ENCODE measurements at regions not wholly inside any gene's neighbourhood (a gene's known extent, or its start where the extent isn't known, plus 50 kb on each side); places are given as distances from the start of the nearest gene placed in this dataset.

DNA sequence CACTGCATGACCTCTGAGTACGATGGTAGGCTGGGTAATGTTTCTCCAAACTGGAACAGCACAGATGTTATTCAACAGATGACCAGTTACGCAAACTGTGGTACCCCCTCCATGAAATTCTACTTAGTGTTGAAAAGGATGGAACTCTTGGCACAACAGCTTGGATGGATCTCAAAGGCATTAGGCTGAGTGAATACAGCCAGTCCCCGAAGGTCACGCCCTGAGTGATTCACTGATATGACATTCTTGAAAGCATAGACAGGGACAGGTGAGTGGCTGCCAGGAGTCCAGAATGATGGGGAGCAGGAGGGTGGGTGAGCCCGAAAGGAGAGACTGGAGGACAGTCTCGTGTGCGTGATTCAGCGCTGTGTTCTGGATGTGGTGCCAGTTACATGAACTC, 187.5 kb upstream of the TMEM132C start:
- no peak overlapping the region for H3K9ac ChIP-seq (ENCODE audit: low read depth, low read length)
- H3K4me1 ChIP-seq (ENCODE audit: control insufficient read depth, insufficient read depth, low read length), result peaks cover 6% of the 10 kb centered on the region
- no peaks in the 10 kb centered on the region for H3K27me3 ChIP-seq (ENCODE audit: control insufficient read depth, insufficient read depth, low read length)
- H3K9me3 ChIP-seq (ENCODE audit: control insufficient read depth, insufficient read depth, low read length), result no peaks in the 10 kb centered on the region
- H3K36me3 ChIP-seq (ENCODE audit: control insufficient read depth, insufficient read depth, low read length), result no peaks in the 10 kb centered on the region
- H3K4me3 ChIP-seq (ENCODE audit: low read depth, low read length), result no peak overlapping the region

DNA sequence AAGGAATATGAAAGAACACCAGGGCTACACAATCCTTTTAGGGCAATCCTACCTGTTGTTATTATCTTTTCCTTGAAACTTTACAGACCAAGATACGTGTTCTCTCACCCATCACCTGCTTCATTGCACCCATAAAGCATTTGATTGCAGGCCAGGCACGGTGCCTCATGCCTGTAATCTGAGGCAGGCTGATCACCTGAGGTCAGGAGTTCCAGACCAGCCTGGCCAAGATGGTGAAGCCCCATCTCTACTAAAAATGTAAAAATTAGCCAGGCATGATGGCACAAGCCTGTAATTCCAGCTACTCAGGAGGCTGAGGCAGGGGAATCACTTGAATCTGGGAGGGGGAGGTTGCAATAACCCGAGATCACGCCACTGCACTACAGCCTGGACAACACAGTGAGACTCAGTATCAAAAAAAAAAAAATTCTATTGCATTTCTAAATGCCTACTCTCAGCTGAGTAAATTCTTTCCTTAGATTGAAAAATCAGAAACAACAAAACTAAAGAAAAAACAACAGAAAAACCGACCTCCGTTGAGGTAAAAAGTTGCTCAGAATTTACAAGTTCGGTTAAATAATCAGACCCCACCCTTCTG, 183.7 kb upstream of the TMEM132C start:
- no peaks in the 10 kb centered on the region for H3K9me3 ChIP-seq (ENCODE audit: control insufficient read depth, insufficient read depth, low read length)
- H3K4me3 ChIP-seq (ENCODE audit: low read depth, low read length), result no peak overlapping the region
- no peaks in the 10 kb centered on the region for H3K27me3 ChIP-seq (ENCODE audit: control insufficient read depth, insufficient read depth, low read length)
- peaks cover 6% of the 10 kb centered on the region for H3K4me1 ChIP-seq (ENCODE audit: control insufficient read depth, insufficient read depth, low read length)
- no peak overlapping the region for H3K9ac ChIP-seq (ENCODE audit: low read depth, low read length)
- H3K36me3 ChIP-seq (ENCODE audit: control insufficient read depth, insufficient read depth, low read length), result no peaks in the 10 kb centered on the region

- Histone ChIP-seq H3K9ac (ENCODE audit: low read depth, low read length) (no peak overlapping the region), H3K4me1 (ENCODE audit: control insufficient read depth, insufficient read depth, low read length) (peaks cover 2% of the 10 kb centered on the region), H3K36me3 (ENCODE audit: control insufficient read depth, insufficient read depth, low read length) (no peaks in the 10 kb centered on the region), H3K27me3 (ENCODE audit: control insufficient read depth, insufficient read depth, low read length) (no peaks in the 10 kb centered on the region), H3K9me3 (ENCODE audit: control insufficient read depth, insufficient read depth, low read length) (no peaks in the 10 kb centered on the region), H3K4me3 (ENCODE audit: low read depth, low read length) (no peak overlapping the region)
Observed at GRCh38 chr12:128088926-128089325, 178.0 kb upstream of the TMEM132C start.

GRCh38 chr12:128089961-128090360, 177.0 kb upstream of the TMEM132C start:
- Histone ChIP-seq H3K4me3 (ENCODE audit: low read depth, low read length) (no peak overlapping the region), H3K9me3 (ENCODE audit: control insufficient read depth, insufficient read depth, low read length) (no peaks in the 10 kb centered on the region), H3K36me3 (ENCODE audit: control insufficient read depth, insufficient read depth, low read length) (no peaks in the 10 kb centered on the region), H3K27me3 (ENCODE audit: control insufficient read depth, insufficient read depth, low read length) (no peaks in the 10 kb centered on the region), H3K9ac (ENCODE audit: low read depth, low read length) (no peak overlapping the region), H3K4me1 (ENCODE audit: control insufficient read depth, insufficient read depth, low read length) (peaks cover 2% of the 10 kb centered on the region)

DNA sequence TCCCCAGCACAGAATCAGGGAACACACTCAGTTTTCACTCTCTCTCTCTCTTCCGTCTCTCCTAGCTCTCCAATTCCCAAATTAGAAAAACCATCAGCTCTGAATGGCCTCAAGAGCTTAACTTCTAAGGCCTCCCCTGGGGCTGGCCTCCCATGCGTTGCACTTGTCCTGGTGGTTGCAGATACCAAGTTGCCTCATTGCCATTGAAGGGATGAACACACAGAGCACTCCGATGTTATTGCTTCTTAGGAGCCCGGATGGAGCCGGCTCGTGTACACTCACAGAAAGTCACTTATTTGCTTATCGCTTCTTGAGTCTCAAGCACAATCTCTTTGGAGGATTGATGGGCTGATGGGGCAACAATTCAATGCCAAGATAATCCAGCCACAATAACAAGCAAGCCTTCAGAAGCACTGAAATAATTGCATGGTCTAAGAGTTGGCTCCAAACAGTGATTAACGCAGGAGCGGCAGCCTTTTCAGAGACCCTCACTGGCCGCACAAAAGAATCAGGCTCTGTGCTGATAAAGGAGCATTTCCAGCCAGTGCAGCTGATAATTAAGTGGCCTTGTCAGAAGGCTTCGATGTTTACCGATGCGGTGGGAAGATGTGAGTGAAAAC, 175.8 kb upstream of the TMEM132C start:
- H3K27me3 ChIP-seq (ENCODE audit: control insufficient read depth, insufficient read depth, low read length), result no peaks in the 10 kb centered on the region
- H3K9me3 ChIP-seq (ENCODE audit: control insufficient read depth, insufficient read depth, low read length), result no peaks in the 10 kb centered on the region
- peaks cover 2% of the 10 kb centered on the region for H3K4me1 ChIP-seq (ENCODE audit: control insufficient read depth, insufficient read depth, low read length)
- no peak overlapping the region for H3K9ac ChIP-seq (ENCODE audit: low read depth, low read length)
- no peak overlapping the region for H3K4me3 ChIP-seq (ENCODE audit: low read depth, low read length)
- H3K36me3 ChIP-seq (ENCODE audit: control insufficient read depth, insufficient read depth, low read length), result no peaks in the 10 kb centered on the region

- Histone ChIP-seq H3K9ac (ENCODE audit: low read depth, low read length) (no peak overlapping the region), H3K4me3 (ENCODE audit: low read depth, low read length) (no peak overlapping the region), H3K9me3 (ENCODE audit: control insufficient read depth, insufficient read depth, low read length) (no peaks in the 10 kb centered on the region), H3K27me3 (ENCODE audit: control insufficient read depth, insufficient read depth, low read length) (no peaks in the 10 kb centered on the region), H3K4me1 (ENCODE audit: control insufficient read depth, insufficient read depth, low read length) (peaks cover 2% of the 10 kb centered on the region), H3K36me3 (ENCODE audit: control insufficient read depth, insufficient read depth, low read length) (no peaks in the 10 kb centered on the region)
Observed at GRCh38 chr12:128091951-128092382, 175.0 kb upstream of the TMEM132C start.

DNA sequence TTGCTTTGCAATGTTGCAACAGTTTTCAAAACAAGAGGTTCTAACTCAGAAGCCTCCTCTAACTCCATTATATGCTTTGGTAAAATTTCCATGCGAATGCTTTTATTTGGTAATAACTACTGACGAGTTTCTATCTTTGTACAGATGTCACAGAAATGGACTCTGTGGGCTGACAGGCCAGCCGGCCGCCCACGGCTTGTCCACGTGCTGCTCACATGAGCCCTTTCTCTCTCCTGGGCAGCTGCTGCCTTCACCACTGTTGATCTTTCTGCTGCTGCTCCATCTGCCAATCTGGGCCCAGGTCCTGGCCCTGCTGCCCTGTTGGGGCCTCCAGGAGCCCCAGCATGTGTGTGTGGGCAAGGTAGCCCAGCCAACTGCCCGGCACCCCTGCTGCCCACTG, 168.2 kb upstream of the TMEM132C start:
- H3K36me3 ChIP-seq (ENCODE audit: control insufficient read depth, insufficient read depth, low read length), result no peaks in the 10 kb centered on the region
- H3K4me1 ChIP-seq (ENCODE audit: control insufficient read depth, insufficient read depth, low read length), result no peaks in the 10 kb centered on the region
- no peak overlapping the region for H3K9ac ChIP-seq (ENCODE audit: low read depth, low read length)
- H3K9me3 ChIP-seq (ENCODE audit: control insufficient read depth, insufficient read depth, low read length), result no peaks in the 10 kb centered on the region
- H3K4me3 ChIP-seq (ENCODE audit: low read depth, low read length), result no peak overlapping the region
- no peaks in the 10 kb centered on the region for H3K27me3 ChIP-seq (ENCODE audit: control insufficient read depth, insufficient read depth, low read length)

GRCh38 chr12:128103152-128103551, 163.8 kb upstream of the TMEM132C start:
- no peaks in the 10 kb centered on the region for H3K27me3 ChIP-seq (ENCODE audit: control insufficient read depth, insufficient read depth, low read length)
- H3K4me3 ChIP-seq (ENCODE audit: low read depth, low read length), result no peak overlapping the region
- H3K9ac ChIP-seq (ENCODE audit: low read depth, low read length), result no peak overlapping the region
- no peaks in the 10 kb centered on the region for H3K4me1 ChIP-seq (ENCODE audit: control insufficient read depth, insufficient read depth, low read length)
- no peaks in the 10 kb centered on the region for H3K9me3 ChIP-seq (ENCODE audit: control insufficient read depth, insufficient read depth, low read length)
- no peaks in the 10 kb centered on the region for H3K36me3 ChIP-seq (ENCODE audit: control insufficient read depth, insufficient read depth, low read length)

DNA sequence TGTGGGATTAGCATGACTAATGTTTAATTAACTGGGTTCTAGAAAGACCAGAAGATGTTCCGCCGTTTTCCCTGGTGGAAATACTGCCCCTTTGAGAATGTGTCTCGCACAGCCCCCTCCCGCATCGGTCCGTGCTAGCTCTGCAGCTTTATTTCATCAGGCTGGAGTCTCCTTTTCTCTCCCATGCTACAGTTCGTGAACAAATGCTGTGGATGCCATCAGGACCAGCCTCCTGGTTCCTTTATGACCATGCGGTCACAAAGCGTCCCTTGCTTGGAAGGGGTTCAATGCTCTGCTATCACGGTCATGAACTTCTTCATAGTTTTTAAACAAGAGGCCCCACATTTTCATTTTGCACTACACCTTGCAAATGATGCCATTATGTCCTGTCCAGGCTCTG, 157.7 kb upstream of the TMEM132C start:
- H3K36me3 ChIP-seq (ENCODE audit: control insufficient read depth, insufficient read depth, low read length), result no peaks in the 10 kb centered on the region
- no peak overlapping the region for H3K4me3 ChIP-seq (ENCODE audit: low read depth, low read length)
- H3K9me3 ChIP-seq (ENCODE audit: control insufficient read depth, insufficient read depth, low read length), result no peaks in the 10 kb centered on the region
- no peaks in the 10 kb centered on the region for H3K27me3 ChIP-seq (ENCODE audit: control insufficient read depth, insufficient read depth, low read length)
- no peak overlapping the region for H3K9ac ChIP-seq (ENCODE audit: low read depth, low read length)
- peaks cover 3% of the 10 kb centered on the region for H3K4me1 ChIP-seq (ENCODE audit: control insufficient read depth, insufficient read depth, low read length)

DNA sequence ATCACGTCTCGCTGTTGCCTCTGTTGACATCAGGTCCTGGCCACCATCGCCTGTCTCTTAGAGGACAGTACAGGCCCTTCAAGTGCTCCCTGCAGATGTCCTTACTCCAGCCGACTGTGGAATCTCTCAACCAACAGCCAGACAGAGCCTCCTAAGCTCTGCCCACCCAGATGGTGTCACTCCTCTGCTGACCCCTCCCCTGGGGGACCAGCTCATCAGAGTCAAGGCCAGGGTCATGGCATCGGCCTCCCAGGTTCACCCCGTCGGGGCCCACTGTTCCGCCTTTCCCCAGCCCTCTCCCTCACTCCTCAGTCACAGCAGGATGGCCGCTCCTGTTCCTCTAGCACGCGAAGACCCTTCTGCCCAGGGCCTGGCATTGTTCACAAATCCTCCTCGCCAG, 157.3 kb upstream of the TMEM132C start:
- no peak overlapping the region for H3K9ac ChIP-seq (ENCODE audit: low read depth, low read length)
- H3K9me3 ChIP-seq (ENCODE audit: control insufficient read depth, insufficient read depth, low read length), result no peaks in the 10 kb centered on the region
- peaks cover 3% of the 10 kb centered on the region for H3K4me1 ChIP-seq (ENCODE audit: control insufficient read depth, insufficient read depth, low read length)

DNA sequence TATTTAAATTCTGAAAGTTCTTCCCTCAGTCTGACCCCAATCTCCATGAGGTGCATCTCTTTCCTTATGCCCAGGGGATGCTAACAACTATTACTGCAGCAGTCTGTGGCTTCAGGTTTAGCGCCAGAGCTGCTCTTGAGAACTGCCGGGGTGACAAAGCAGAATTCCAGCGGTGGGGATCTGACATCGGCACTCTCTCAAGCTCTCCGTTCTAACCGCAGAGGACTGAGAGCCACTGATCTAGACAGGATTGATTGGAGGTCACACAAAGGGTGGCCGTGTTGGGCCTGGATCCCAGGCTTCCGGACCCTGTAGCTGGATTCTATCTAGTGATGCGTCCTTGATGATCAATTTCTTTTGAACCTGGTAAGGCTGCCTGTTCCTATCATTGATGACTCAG, 155.6 kb upstream of the TMEM132C start:
- H3K9me3 ChIP-seq (ENCODE audit: control insufficient read depth, insufficient read depth, low read length), result no peaks in the 10 kb centered on the region

More for the DNA sequence above, 157.3 kb upstream of the TMEM132C start:
- H3K36me3 ChIP-seq (ENCODE audit: control insufficient read depth, insufficient read depth, low read length), result no peaks in the 10 kb centered on the region
- no peak overlapping the region for H3K4me3 ChIP-seq (ENCODE audit: low read depth, low read length)
- no peaks in the 10 kb centered on the region for H3K27me3 ChIP-seq (ENCODE audit: control insufficient read depth, insufficient read depth, low read length)

DNA sequence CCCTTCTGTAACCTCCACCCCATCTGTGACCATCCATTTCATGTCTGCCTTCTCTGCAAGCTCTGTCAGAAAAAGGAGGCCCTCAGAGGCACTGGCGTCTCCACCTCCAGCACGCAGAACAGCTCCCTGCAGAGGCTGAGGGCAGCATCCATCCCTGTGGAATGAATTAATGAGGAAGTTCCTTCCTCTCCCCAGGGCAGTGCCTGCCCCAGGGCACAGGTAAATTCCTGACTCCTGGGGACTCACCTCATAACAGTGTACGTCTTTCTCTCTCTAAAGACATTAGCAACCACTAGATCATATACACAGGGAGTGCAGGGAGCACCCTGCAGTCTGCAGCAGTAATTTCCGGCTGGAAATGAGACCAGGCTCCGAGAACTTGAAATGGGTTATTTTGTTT, 155.0 kb upstream of the TMEM132C start:
- H3K4me3 ChIP-seq (ENCODE audit: low read depth, low read length), result no peak overlapping the region
- H3K4me1 ChIP-seq (ENCODE audit: control insufficient read depth, insufficient read depth, low read length), result peaks cover 3% of the 10 kb centered on the region

More for the DNA sequence above, 155.6 kb upstream of the TMEM132C start:
- H3K27me3 ChIP-seq (ENCODE audit: control insufficient read depth, insufficient read depth, low read length), result no peaks in the 10 kb centered on the region
- no peak overlapping the region for H3K4me3 ChIP-seq (ENCODE audit: low read depth, low read length)
- no peak overlapping the region for H3K9ac ChIP-seq (ENCODE audit: low read depth, low read length)
- H3K4me1 ChIP-seq (ENCODE audit: control insufficient read depth, insufficient read depth, low read length), result peaks cover 3% of the 10 kb centered on the region
- H3K36me3 ChIP-seq (ENCODE audit: control insufficient read depth, insufficient read depth, low read length), result no peaks in the 10 kb centered on the region

More for the DNA sequence above, 155.0 kb upstream of the TMEM132C start:
- no peaks in the 10 kb centered on the region for H3K9me3 ChIP-seq (ENCODE audit: control insufficient read depth, insufficient read depth, low read length)
- no peaks in the 10 kb centered on the region for H3K27me3 ChIP-seq (ENCODE audit: control insufficient read depth, insufficient read depth, low read length)
- H3K36me3 ChIP-seq (ENCODE audit: control insufficient read depth, insufficient read depth, low read length), result no peaks in the 10 kb centered on the region
- no peak overlapping the region for H3K9ac ChIP-seq (ENCODE audit: low read depth, low read length)
